GM18868 (cell line): ENCODE measurements at regions not wholly inside any gene's neighbourhood (a gene's known extent, or its start where the extent isn't known, plus 50 kb on each side); places are given as distances from the start of the nearest gene placed in this dataset.

Experiments
- ATAC-seq: cut with Tn5 transposase; IDR thresholded peaks from one replicate; pipeline ENCODE4 v1.9.1; 2021; ENCODE audit warnings: mild to moderate bottlenecking, moderate library complexity; ENCODE audit not compliant: unreplicated experiment

- no peak for ATAC-seq
These were observed 252.4 kb upstream of the SEMA3A start for GRCh38 chr7:84446991-84447480.

GRCh38 chr7:84425702-84426259 lies 231.2 kb upstream of the SEMA3A start:
- ATAC-seq = no peak

- ATAC-seq = no peak
These were observed 228.2 kb upstream of the SEMA3A start for GRCh38 chr7:84422790-84423189.

- ATAC-seq = no peak
These were observed 217.8 kb upstream of the SEMA3A start for GRCh38 chr7:84412161-84412969.

GRCh38 chr7:84399661-84400060 lies 205.1 kb upstream of the SEMA3A start:
- no peak for ATAC-seq

- ATAC-seq = no peak
These were observed 199.6 kb upstream of the SEMA3A start for GRCh38 chr7:84394219-84394618.

GRCh38 chr7:84393786-84394185 lies 199.2 kb upstream of the SEMA3A start:
- ATAC-seq = no peak

GRCh38 chr7:84390845-84391244 lies 196.3 kb upstream of the SEMA3A start:
- no peak for ATAC-seq

- peak; percentile 99 for ATAC-seq
These were observed 194.7 kb upstream of the SEMA3A start for GRCh38 chr7:84389242-84389641.

GRCh38 chr7:84387595-84387994 lies 193.0 kb upstream of the SEMA3A start:
- no peak for ATAC-seq

- no peak for ATAC-seq
These were observed 189.8 kb upstream of the SEMA3A start for GRCh38 chr7:84384417-84384816.

GRCh38 chr7:84379446-84379845 lies 184.9 kb upstream of the SEMA3A start:
- peak; percentile 70 for ATAC-seq

- ATAC-seq = no peak
These were observed 178.1 kb upstream of the SEMA3A start for GRCh38 chr7:84372712-84373111.

GRCh38 chr7:84372155-84372621 lies 177.6 kb upstream of the SEMA3A start:
- no peak for ATAC-seq

- ATAC-seq = no peak
These were observed 175.5 kb upstream of the SEMA3A start for GRCh38 chr7:84370114-84370513.

GRCh38 chr7:84368122-84368521 lies 173.5 kb upstream of the SEMA3A start:
- no peak for ATAC-seq

- ATAC-seq = no peak
These were observed 170.1 kb upstream of the SEMA3A start for GRCh38 chr7:84364708-84365107.

GRCh38 chr7:84363741-84364140 lies 169.2 kb upstream of the SEMA3A start:
- no peak for ATAC-seq

GRCh38 chr7:84362828-84363227 lies 168.2 kb upstream of the SEMA3A start:
- no peak for ATAC-seq

- no peak for ATAC-seq
These were observed 167.8 kb upstream of the SEMA3A start for GRCh38 chr7:84362360-84362759.

- ATAC-seq = no peak
These were observed 160.3 kb upstream of the SEMA3A start for GRCh38 chr7:84354866-84355265.

GRCh38 chr7:84354030-84354429 lies 159.4 kb upstream of the SEMA3A start:
- no peak for ATAC-seq
